H1 (cell line): ENCODE measurements at regions not wholly inside any gene's neighbourhood (a gene's known extent, or its start where the extent isn't known, plus 50 kb on each side); places are given as distances from the start of the nearest gene placed in this dataset.

Experiments
- EGR1 ChIP-seq: IDR thresholded peaks from 2 replicates; pipeline ENCODE4 v1.6.1; 2011; ENCODE audit warnings: low read depth, low read length, borderline replicate concordance
- RBBP5 ChIP-seq: IDR thresholded peaks from 2 replicates; pipeline ENCODE4 v1.7.1; 2012; ENCODE audit warnings: low read depth, mild to moderate bottlenecking, inconsistent platforms, low read length, moderate library complexity, borderline replicate concordance
- SIN3A ChIP-seq, 2 experiments: IDR thresholded peaks in 1 of 2; conservative IDR thresholded peaks in 1 of 2; 2 replicates each; pipeline ENCODE4 v1.6.1; 2011 to 2012; ENCODE audit warnings: low read length in 2 of 2, improper control_type of control experiment in 1 of 2, low read depth in 1 of 2, mild to moderate bottlenecking in 1 of 2
- TF ChIP-seq, protein P1 (sequence below): fragments of 300-600 bp; sonication (generic); IDR thresholded peaks from 2 replicates; pipeline ENCODE4 v1.7.1; 2012; ENCODE audit warnings: low read length, moderate library complexity, mild to moderate bottlenecking, inconsistent platforms; ENCODE audit not compliant: insufficient replicate concordance

DNA sequence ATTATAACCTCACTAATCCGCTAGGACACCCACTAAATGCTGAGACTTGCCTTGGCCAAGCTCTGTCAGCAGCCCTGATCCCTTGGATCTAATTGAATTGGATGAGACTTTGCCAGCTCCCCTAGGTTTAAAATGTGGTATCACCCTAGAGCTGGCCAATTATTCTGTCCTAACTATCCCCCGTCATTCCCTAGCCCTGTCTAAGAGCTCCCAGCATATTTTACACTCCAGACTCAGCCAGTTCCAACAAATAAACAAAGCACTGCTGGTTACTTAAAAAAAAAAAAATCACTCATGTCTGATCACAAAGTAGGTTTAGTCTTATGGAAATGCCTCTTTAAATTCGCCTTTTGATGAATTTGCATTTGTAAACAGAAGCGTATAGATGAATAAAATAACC lies 147.9 kb upstream of the EGR2 start (continued):
- TF ChIP-seq, protein P1, sequence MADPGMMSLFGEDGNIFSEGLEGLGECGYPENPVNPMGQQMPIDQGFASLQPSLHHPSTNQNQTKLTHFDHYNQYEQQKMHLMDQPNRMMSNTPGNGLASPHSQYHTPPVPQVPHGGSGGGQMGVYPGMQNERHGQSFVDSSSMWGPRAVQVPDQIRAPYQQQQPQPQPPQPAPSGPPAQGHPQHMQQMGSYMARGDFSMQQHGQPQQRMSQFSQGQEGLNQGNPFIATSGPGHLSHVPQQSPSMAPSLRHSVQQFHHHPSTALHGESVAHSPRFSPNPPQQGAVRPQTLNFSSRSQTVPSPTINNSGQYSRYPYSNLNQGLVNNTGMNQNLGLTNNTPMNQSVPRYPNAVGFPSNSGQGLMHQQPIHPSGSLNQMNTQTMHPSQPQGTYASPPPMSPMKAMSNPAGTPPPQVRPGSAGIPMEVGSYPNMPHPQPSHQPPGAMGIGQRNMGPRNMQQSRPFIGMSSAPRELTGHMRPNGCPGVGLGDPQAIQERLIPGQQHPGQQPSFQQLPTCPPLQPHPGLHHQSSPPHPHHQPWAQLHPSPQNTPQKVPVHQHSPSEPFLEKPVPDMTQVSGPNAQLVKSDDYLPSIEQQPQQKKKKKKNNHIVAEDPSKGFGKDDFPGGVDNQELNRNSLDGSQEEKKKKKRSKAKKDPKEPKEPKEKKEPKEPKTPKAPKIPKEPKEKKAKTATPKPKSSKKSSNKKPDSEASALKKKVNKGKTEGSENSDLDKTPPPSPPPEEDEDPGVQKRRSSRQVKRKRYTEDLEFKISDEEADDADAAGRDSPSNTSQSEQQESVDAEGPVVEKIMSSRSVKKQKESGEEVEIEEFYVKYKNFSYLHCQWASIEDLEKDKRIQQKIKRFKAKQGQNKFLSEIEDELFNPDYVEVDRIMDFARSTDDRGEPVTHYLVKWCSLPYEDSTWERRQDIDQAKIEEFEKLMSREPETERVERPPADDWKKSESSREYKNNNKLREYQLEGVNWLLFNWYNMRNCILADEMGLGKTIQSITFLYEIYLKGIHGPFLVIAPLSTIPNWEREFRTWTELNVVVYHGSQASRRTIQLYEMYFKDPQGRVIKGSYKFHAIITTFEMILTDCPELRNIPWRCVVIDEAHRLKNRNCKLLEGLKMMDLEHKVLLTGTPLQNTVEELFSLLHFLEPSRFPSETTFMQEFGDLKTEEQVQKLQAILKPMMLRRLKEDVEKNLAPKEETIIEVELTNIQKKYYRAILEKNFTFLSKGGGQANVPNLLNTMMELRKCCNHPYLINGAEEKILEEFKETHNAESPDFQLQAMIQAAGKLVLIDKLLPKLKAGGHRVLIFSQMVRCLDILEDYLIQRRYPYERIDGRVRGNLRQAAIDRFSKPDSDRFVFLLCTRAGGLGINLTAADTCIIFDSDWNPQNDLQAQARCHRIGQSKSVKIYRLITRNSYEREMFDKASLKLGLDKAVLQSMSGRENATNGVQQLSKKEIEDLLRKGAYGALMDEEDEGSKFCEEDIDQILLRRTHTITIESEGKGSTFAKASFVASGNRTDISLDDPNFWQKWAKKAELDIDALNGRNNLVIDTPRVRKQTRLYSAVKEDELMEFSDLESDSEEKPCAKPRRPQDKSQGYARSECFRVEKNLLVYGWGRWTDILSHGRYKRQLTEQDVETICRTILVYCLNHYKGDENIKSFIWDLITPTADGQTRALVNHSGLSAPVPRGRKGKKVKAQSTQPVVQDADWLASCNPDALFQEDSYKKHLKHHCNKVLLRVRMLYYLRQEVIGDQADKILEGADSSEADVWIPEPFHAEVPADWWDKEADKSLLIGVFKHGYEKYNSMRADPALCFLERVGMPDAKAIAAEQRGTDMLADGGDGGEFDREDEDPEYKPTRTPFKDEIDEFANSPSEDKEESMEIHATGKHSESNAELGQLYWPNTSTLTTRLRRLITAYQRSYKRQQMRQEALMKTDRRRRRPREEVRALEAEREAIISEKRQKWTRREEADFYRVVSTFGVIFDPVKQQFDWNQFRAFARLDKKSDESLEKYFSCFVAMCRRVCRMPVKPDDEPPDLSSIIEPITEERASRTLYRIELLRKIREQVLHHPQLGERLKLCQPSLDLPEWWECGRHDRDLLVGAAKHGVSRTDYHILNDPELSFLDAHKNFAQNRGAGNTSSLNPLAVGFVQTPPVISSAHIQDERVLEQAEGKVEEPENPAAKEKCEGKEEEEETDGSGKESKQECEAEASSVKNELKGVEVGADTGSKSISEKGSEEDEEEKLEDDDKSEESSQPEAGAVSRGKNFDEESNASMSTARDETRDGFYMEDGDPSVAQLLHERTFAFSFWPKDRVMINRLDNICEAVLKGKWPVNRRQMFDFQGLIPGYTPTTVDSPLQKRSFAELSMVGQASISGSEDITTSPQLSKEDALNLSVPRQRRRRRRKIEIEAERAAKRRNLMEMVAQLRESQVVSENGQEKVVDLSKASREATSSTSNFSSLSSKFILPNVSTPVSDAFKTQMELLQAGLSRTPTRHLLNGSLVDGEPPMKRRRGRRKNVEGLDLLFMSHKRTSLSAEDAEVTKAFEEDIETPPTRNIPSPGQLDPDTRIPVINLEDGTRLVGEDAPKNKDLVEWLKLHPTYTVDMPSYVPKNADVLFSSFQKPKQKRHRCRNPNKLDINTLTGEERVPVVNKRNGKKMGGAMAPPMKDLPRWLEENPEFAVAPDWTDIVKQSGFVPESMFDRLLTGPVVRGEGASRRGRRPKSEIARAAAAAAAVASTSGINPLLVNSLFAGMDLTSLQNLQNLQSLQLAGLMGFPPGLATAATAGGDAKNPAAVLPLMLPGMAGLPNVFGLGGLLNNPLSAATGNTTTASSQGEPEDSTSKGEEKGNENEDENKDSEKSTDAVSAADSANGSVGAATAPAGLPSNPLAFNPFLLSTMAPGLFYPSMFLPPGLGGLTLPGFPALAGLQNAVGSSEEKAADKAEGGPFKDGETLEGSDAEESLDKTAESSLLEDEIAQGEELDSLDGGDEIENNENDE, result no peak
- TF ChIP-seq SIN3A (conservative IDR thresholded peaks at IDR 0.05 in 1 of 2, IDR thresholded peaks at IDR 0.05 in 1 of 2; ENCODE audit: low read depth in 1 of 2, low read length in 2 of 2) (no peak), EGR1 (no peak), RBBP5 (no peak)
